DMS79 (cell line): ENCODE measurements at regions not wholly inside any gene's neighbourhood (a gene's known extent, or its start where the extent isn't known, plus 50 kb on each side); places are given as distances from the start of the nearest gene placed in this dataset.
"Not testable (repeated sequence)": the region's sequence is repeated elsewhere in the genome, so short reads cannot be mapped to it uniquely, and the experiment has no call there.

Experiments
- DNase-seq: peaks from one replicate; lab custom pipeline; 2025; lab: John Stamatoyannopoulos, UW

GRCh38 chr3:166307756-166308350 is 470.6 kb upstream of the BCHE start:
- no peak for DNase-seq

- no peak for DNase-seq
Observed at GRCh38 chr3:166304584-166304983, 467.4 kb upstream of the BCHE start.

GRCh38 chr3:166303681-166304080 is 466.5 kb upstream of the BCHE start:
- no peak for DNase-seq

- no peak for DNase-seq
Observed at GRCh38 chr3:166302331-166302730, 465.1 kb upstream of the BCHE start.

- DNase-seq = no peak
Observed at GRCh38 chr3:166296179-166296783, 459.1 kb upstream of the BCHE start.

- no peak for DNase-seq
Observed at GRCh38 chr3:166291186-166291955, 454.1 kb upstream of the BCHE start.

- no peak for DNase-seq
Observed at GRCh38 chr3:166285001-166285400, 447.8 kb upstream of the BCHE start.

- DNase-seq = no peak
Observed at GRCh38 chr3:166283840-166284239, 446.6 kb upstream of the BCHE start.

- DNase-seq = no peak
Observed at GRCh38 chr3:166282931-166283330, 445.7 kb upstream of the BCHE start.

GRCh38 chr3:166279636-166280035 is 442.4 kb upstream of the BCHE start:
- no peak for DNase-seq

GRCh38 chr3:166275024-166275390 is 437.8 kb upstream of the BCHE start:
- DNase-seq = no peak

- DNase-seq = no peak
Observed at GRCh38 chr3:166274351-166275023, 437.3 kb upstream of the BCHE start.

GRCh38 chr3:166270429-166270828 is 433.2 kb upstream of the BCHE start:
- DNase-seq = no peak

GRCh38 chr3:166265153-166265552 is 427.9 kb upstream of the BCHE start:
- no peak for DNase-seq

- no peak for DNase-seq
Observed at GRCh38 chr3:166263460-166263859, 426.2 kb upstream of the BCHE start.

- not testable (repeated sequence) for DNase-seq
Observed at GRCh38 chr3:166258293-166258850, 421.1 kb upstream of the BCHE start.

- DNase-seq = no peak
Observed at GRCh38 chr3:166257715-166258114, 420.5 kb upstream of the BCHE start.

GRCh38 chr3:166248784-166249183 is 411.6 kb upstream of the BCHE start:
- no peak for DNase-seq

- no peak for DNase-seq
Observed at GRCh38 chr3:166243511-166243910, 406.3 kb upstream of the BCHE start.

- DNase-seq = no peak
Observed at GRCh38 chr3:166223120-166223519, 385.9 kb upstream of the BCHE start.

GRCh38 chr3:166211451-166211850 is 374.2 kb upstream of the BCHE start:
- no peak for DNase-seq

- DNase-seq = no peak
Observed at GRCh38 chr3:166209701-166210100, 372.5 kb upstream of the BCHE start.

GRCh38 chr3:166205158-166205557 is 367.9 kb upstream of the BCHE start:
- no peak for DNase-seq
